GM18873 (cell line): ENCODE measurements at regions not wholly inside any gene's neighbourhood (a gene's known extent, or its start where the extent isn't known, plus 50 kb on each side); places are given as distances from the start of the nearest gene placed in this dataset.

Source experiments
- ATAC-seq: cut with Tn5 transposase; IDR thresholded peaks from one replicate; pipeline ENCODE4 v1.9.1; 2021; ENCODE audit warnings: mild to moderate bottlenecking, moderate library complexity, moderate number of reproducible peaks; ENCODE audit not compliant: unreplicated experiment, low FRiP score

DNA sequence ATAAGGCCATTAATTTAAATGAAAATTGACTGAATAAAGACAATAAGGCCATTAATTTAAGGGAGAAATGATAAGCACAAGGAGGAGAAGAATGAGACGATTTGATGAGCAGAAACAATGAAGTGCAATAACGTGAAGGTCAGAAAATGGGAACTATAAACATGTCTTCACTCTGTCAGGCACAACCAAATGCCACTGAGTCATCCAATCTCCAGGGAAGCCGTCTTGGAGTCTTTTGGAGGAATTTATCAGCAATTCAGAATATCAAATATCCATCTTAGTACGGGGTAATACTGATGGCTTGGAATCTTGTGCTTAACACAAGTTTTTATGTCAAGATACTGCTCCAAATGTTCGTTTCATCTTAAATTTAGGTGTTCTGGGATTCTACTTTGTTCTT lies 159.9 kb downstream of the CAPZA3 start:
- no peak for ATAC-seq

- no peak for ATAC-seq
These were observed 160.6 kb downstream of the CAPZA3 start for GRCh38 chr12:18898470-18898869.

DNA sequence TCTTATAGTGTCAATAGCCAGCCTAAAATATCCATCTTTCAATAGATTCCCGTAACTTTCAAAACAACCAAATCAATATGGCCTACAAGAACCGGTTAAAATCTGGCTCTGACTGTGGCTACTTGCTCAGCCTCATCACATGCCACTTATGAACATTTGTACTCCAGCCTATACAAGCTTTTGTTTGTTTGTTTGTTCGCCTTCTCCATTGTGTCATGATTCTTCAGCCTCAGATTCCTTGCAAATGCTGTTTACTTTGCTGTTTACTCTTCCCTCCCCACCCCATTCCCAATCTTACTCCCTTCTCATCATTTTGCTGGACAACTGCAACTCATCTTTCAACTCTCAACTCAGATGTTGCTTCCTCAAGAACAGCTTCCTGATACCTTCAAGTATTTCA lies 161.2 kb downstream of the CAPZA3 start:
- no peak for ATAC-seq

GRCh38 chr12:18899678-18900317 lies 161.9 kb downstream of the CAPZA3 start:
- ATAC-seq, result no peak

DNA sequence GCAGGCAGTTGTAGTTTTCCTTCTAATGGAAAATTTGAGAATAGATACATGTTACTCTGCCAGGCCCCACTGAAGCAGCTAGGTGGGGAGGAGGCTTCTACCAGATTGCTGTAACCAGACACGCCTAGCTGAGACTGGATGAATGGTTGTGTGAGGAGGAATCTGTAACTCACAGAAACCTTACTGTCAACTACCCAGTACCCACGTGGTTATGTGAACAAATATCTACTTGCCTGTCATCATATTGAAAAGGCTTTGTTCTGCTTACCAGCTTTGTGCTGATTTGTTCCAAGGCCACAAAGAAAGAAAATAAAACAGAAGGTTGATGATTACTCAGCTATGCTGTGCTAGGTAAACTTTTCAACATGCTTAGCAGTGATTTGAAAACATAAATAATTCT lies 167.2 kb downstream of the CAPZA3 start:
- no peak for ATAC-seq

GRCh38 chr12:18906395-18906794 lies 168.5 kb downstream of the CAPZA3 start:
- no peak for ATAC-seq

DNA sequence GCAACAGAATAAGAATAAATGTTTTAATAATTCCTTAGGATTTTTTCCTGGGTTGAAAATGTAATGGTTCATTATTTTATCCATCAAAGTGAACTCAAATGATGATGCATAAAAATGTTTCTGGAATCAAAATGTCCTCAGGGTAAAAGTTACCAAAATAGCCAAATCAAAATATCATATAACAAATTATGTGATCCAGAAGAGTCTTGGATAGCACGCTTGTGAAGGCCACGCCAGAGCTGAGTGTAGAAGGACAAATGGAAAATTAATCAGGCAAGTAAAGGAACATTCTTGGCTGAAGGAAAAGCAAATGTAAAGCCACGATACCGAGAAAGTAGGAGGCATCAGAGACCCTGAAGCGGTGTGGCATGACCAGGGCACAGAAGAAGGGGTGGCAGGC lies 169.2 kb downstream of the CAPZA3 start:
- no peak for ATAC-seq

- no peak for ATAC-seq
These were observed 169.8 kb downstream of the CAPZA3 start for GRCh38 chr12:18907728-18908127.

DNA sequence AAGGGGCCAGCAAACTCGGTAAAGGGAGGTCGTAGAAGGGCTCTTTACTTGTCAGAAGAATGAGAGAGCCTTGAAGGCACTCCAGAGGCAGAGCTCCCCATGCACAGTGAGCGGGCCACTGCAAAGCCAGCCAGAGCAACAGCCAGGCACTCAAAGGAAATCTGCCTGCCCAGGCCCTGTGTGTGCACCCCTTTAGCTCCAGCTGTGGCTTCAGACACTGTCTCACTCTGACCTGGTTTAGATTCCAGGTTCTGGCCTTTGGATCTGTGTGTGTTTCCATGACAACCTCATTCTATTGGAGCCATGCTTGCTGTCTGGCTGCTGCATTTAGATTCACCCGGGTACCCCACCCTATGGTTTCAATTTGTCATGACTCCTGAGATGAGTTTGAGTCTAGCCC lies 170.3 kb downstream of the CAPZA3 start:
- ATAC-seq, result no peak

- no peak for ATAC-seq
These were observed 182.1 kb downstream of the CAPZA3 start for GRCh38 chr12:18919871-18920511.

DNA sequence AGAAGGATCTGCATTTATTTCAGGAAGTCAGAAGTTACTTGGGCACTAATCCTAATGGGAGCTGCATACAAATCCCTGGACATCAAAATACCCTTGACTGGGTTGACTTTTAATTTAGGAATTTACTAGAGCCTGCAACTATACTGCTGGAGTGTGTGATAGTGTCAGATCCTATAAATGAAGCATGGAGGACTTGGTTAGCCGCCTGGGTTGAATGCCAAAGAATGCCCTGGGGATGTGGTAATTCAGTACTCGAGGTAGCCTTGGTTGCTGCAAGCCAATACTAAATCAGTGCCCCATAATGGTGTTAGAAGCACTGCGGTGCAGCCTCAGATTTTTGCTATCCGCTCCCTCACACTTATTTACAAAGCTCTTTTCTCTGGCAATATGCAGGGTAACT lies 184.9 kb downstream of the CAPZA3 start:
- no peak for ATAC-seq

- ATAC-seq, result no peak
These were observed 185.8 kb downstream of the CAPZA3 start for GRCh38 chr12:18923721-18924120.

DNA sequence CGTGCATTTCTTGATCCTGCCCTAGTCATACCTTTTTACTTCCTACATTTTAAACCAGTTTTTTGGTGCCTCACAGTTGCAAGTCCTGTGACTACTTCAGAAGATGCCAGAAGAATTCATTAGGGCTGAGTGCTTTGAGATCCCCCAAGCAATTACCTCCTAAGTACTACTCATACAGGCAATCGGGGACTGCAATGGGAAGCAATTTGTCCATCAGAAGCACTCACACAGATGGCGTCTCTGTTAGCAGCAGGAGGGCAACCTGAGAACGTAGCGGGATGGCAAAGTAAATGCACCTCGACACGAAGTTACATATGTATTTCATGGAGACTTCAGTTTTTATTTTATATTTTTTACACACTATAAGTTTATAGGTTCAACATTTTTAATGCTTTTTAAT lies 188.3 kb downstream of the CAPZA3 start:
- ATAC-seq, result no peak

GRCh38 chr12:18932211-18932610 lies 194.3 kb downstream of the CAPZA3 start:
- no peak for ATAC-seq

DNA sequence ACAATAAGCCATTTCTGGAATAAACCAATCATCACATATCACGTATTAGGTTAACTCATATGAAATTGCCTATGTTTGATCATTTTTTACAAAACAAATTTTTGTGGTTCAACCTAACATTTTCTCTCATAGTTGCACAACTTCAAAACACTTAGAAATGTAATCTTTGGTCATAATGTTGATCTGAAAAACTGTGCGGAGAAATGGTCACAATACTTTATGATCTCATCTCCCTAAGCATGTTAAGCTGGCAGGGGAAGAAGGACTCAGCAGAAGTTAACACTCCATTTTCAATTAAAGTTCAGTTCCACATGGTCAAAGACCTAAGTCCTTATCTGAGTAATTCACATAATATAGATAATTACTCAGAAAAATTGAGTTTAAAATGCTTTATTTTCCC lies 194.8 kb downstream of the CAPZA3 start:
- no peak for ATAC-seq

DNA sequence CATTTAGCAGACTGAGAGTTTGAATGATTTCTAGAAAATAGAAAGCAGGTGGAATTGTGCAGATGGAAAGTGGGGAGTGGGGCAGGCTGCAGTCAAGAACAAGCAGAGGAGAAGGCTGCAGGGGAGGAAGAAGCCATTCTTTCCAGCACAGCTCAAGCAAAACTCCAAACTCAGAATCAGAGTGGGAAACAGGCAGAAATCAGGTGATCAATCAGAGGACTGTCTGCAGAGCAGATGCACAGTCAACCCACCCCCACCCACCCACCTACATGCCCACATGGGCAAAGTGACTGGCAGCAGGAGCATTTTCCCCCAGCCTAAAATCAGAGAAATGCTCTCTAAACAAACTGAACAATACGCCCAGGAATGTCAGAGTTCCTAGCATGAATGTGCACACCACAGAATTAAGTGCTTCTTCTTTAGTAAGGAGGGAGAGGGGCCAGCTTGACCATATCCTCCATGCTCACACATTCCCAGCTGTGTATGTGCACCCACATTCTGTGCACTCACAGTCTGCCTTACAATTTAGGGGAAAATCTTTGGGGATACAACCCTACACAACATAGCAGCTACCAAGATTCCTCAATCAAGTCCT lies 194.1 kb upstream of the PLEKHA5 start:
- ATAC-seq, result no peak

- ATAC-seq, result no peak
These were observed 190.5 kb upstream of the PLEKHA5 start for GRCh38 chr12:18939051-18939450.

- ATAC-seq, result no peak
These were observed 186.9 kb upstream of the PLEKHA5 start for GRCh38 chr12:18942669-18943068.

DNA sequence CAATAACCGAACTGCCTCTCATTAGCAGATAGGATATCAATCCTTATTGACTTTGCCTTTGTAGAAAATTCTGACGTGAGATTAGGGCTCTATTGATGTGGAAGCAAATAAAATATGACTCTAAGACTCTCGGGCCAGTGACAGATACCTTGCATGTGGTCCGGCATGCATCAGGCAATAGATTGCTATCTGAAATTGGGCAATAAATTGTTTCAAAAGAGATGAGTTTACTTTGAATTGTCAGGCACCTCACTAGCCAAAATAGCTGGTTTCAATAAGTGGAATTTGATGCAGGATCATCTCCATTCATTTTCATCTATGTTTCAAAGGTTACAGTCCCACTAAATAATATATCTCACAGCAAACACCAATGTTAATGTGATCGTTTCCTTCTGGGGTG lies 186.3 kb upstream of the PLEKHA5 start:
- no peak for ATAC-seq

DNA sequence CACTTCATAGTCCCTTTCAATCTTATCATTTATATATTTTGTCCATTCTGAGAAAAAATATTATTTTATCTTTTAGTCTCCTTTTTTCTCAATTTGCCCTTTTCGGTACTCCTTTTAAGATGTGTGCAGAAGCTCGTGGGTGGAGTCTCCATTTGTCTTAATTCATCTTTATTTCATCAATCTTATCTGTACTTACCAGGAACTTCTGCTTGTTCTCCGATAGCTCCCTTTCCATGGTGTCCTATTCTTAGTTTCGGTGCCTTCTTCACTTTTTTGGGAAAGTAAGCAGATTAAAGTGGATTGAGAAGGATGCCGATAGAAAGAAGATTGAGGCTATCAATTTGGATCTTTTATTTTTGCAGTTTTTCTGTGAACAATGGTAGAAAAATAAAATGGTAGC lies 183.4 kb upstream of the PLEKHA5 start:
- ATAC-seq, result no peak

- ATAC-seq, result no peak
These were observed 178.3 kb upstream of the PLEKHA5 start for GRCh38 chr12:18951218-18951617.

DNA sequence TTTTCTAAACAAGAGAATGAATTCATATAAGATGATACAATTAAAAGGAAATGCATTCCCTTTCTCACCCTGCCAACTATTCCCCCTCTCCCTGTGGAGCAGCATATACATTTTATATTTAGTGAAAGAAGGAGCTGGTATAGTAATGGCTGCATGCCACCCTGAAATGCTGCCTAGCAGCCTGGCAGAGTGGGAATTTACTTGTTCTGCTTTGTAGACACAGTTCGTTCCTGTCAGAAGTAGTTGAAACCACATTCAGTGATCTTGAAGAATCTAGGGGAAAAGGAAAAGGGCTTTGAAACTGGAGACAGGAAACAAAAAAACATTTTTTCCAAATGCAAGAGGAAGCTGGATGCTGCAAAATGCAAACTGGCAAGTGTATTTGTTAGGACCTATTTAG lies 176.0 kb upstream of the PLEKHA5 start:
- ATAC-seq, result no peak
